ENCODE measurements at regions not wholly inside any gene's neighbourhood (a gene's known extent, or its start where the extent isn't known, plus 50 kb on each side); places are given as distances from the start of the nearest gene placed in this dataset.

DNA sequence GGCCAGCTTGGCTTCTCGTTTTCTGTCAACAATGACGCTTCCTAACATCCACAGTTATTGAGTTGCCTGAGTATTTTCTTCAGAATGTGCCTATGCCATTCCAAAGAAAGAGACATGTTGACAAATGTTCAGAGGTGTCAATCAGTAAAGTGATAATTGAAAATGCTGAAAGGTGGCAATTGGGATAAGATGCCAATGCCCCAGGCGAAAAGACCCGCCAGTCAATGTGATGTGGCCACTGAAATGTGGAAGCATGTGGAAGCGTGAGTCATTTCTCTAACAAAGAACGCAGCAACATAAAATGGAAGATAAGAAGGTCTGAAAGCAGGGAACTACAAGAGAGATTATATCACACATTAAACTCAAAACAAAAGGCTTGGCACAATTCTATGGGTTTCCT, 882.2 kb upstream of the SLC10A2 start:
- TF ChIP-seq, protein P1, sequence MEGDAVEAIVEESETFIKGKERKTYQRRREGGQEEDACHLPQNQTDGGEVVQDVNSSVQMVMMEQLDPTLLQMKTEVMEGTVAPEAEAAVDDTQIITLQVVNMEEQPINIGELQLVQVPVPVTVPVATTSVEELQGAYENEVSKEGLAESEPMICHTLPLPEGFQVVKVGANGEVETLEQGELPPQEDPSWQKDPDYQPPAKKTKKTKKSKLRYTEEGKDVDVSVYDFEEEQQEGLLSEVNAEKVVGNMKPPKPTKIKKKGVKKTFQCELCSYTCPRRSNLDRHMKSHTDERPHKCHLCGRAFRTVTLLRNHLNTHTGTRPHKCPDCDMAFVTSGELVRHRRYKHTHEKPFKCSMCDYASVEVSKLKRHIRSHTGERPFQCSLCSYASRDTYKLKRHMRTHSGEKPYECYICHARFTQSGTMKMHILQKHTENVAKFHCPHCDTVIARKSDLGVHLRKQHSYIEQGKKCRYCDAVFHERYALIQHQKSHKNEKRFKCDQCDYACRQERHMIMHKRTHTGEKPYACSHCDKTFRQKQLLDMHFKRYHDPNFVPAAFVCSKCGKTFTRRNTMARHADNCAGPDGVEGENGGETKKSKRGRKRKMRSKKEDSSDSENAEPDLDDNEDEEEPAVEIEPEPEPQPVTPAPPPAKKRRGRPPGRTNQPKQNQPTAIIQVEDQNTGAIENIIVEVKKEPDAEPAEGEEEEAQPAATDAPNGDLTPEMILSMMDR (IDR thresholded peaks at IDR 0.05) = no peak
- no peak for TF ChIP-seq POLR2A (IDR thresholded peaks at IDR 0.05)

Data from lower leg skin (tissue), 3 donors.